ENCODE measurements at regions not wholly inside any gene's neighbourhood (a gene's known extent, or its start where the extent isn't known, plus 50 kb on each side); places are given as distances from the start of the nearest gene placed in this dataset.

DNA sequence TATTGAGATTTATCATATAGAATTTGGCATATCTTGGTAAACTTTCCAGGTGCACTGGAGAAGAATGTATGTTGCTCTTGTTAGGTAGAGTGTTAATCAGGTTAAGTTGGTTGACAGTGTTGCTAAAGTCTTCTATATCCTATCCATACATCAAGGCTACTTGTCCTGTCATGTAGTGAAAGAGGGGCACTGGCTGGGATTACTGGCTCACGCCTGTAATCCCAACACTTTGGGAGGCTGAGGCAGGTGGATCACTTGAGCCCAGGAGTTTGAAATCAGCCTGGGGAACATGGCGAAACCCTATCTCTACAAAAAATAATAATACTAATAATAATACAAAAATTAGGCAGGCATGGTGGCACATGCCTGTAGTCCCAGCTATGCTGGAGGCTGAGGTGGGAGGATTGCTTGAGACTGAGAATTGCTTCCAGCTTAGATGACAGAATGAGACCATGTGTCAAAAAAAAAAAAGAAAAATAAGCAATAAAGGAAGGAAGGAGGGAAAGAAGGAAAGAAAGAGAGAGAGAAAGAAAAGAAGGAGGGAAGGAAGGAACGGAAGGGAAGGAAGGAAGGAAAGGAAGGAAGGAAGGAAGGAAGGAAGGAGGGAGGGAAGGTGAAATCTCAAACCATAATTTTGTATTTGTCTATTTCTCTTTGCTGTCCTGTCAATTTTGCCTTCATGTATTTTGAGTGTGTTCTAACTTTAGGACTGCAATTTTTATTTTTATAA, 57.4 kb upstream of the IQSEC1 start:
- H3K4me3 ChIP-seq (ENCODE audit: low read depth, low read length): no peak overlapping the region
- DNase-seq (ENCODE audit: low read depth): no peak
- TF ChIP-seq, protein P1, sequence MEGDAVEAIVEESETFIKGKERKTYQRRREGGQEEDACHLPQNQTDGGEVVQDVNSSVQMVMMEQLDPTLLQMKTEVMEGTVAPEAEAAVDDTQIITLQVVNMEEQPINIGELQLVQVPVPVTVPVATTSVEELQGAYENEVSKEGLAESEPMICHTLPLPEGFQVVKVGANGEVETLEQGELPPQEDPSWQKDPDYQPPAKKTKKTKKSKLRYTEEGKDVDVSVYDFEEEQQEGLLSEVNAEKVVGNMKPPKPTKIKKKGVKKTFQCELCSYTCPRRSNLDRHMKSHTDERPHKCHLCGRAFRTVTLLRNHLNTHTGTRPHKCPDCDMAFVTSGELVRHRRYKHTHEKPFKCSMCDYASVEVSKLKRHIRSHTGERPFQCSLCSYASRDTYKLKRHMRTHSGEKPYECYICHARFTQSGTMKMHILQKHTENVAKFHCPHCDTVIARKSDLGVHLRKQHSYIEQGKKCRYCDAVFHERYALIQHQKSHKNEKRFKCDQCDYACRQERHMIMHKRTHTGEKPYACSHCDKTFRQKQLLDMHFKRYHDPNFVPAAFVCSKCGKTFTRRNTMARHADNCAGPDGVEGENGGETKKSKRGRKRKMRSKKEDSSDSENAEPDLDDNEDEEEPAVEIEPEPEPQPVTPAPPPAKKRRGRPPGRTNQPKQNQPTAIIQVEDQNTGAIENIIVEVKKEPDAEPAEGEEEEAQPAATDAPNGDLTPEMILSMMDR (conservative IDR thresholded peaks at IDR 0.05; ENCODE audit: low read depth, low read length): no peak

DNA sequence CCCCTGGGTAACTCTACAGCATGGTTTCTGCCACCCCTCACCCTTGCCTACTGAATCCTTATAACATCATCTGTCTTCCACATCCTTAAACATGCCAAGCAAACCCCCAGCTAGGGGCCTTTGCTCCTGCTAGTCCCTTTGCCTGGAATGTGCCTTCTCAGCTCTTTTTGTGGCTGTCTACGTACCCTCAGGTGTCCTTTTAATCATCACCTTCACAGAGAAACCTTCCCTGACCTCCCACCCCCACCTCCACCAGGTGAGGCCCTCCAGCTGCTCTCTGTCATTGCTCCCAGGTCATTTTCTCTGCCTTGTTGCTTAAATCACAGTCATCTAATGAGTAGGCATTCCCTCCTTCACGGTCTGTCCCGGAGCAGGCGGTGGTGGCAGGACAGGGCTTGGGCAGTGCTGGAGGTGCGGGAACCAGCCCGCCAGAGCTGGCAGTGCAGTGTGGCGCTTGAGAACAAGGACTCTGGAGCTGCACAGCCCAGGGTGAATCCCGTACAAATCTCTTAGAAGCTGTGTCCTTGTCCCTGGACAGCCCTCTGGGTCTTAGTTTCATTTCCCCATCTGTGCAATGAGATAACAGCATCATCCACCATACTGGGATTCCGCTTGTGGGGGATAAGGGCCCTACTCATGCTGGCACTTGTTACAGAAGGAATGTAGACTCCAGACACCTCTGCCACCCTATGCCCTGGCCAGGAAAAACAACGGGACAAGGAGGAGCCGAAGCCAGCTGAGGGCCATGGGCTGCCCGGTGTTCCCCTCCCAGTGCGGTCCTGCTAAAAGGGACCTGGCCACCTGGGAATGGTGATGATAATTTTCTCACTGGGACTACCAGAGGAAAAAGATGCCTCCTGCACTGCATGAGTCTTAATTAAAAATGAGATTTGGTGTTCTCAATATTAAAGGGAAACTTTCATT, 52.1 kb upstream of the IQSEC1 start:
- DNase-seq (ENCODE audit: low read depth): no peak
- no peak overlapping the region for H3K4me3 ChIP-seq (ENCODE audit: low read depth, low read length)
- TF ChIP-seq, protein P1 (conservative IDR thresholded peaks at IDR 0.05; ENCODE audit: low read depth, low read length): no peak

DNA sequence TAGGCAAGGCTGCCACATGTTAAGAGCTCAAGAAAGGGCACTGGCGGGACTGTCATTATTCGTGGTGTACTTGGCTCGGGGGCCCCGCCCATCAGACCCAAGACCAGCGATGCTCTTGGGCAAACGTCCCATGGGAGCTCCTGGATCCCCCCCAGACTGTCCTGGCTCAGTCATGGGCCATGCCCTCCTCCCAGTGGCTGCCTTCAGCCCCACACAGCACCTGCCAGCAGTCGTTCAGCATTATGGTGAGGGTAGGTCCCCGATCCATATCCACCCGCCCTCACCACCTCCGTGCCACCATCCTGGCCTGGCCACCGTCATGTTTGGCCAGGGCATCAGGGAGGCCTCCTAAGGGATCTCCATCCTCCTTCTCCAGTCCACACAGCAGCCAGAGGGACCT, 51.4 kb upstream of the IQSEC1 start:
- DNase-seq (ENCODE audit: low read depth): no peak

DNA sequence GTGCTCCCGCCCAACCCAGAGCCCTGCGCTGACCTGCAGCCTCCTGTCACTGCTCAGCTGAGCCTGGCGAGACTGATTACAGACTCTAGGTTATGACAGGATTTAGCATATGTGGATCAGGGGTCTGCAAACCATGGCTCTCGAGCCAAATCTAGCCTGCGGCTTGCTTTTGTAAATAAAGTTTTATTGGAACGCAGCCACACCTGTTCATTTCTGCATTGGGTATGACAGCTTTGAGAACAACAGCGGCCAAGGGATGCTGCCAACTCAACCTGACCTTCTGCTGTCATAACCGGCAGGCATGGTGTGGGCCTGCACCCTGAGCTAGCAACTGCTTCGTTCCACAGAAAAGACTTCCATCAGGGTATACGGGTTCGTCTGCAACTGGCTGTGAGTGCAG, 50.5 kb upstream of the IQSEC1 start:
- H3K4me3 ChIP-seq (ENCODE audit: low read depth, low read length): no peak overlapping the region
- no peak for DNase-seq (ENCODE audit: low read depth)
- TF ChIP-seq, protein P1 (conservative IDR thresholded peaks at IDR 0.05; ENCODE audit: low read depth, low read length): no peak

More for the DNA sequence above, 51.4 kb upstream of the IQSEC1 start:
- TF ChIP-seq, protein P1 (conservative IDR thresholded peaks at IDR 0.05; ENCODE audit: low read depth, low read length): no peak
- H3K4me3 ChIP-seq (ENCODE audit: low read depth, low read length): no peak overlapping the region

DNA sequence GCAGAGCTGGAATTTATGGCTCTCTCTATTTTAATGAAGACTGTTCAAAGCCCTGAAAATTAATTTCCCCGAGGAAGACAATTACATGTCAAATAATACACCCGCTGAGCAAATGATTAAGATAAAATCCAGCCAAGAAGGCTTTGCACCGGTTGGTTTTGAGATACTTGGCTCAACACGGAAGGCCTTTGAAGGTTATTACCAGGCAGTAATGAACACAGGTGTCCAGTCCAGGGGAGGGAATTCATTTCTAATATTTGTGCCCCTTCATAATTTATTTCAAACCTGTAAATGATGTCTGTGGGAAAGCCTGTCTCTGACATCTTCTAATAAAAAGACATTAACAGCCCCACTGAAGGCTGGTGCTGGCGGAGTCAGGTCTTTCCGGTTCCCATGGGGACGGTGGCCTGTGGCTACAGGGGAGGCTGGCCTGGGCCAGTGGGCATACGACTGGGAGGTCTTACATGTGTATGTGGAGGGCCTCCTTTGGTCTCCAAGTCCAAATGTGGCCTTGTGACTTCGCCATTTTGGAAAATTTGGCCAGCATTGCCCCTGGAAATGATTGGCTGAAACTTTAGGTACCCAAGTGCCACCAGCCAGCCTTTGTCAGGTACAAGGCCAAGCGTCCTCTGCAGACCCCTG, 49.9 kb upstream of the IQSEC1 start:
- DNase-seq (ENCODE audit: low read depth): no peak
- H3K4me3 ChIP-seq (ENCODE audit: low read depth, low read length): no peak overlapping the region
- TF ChIP-seq, protein P1 (conservative IDR thresholded peaks at IDR 0.05; ENCODE audit: low read depth, low read length): no peak
